Prostate gland (tissue), 2 donors: ENCODE measurements at regions not wholly inside any gene's neighbourhood (a gene's known extent, or its start where the extent isn't known, plus 50 kb on each side); places are given as distances from the start of the nearest gene placed in this dataset.

Experiments used
- POLR2A ChIP-seq: fragments of 450-650 bp; IDR thresholded peaks from one replicate; pipeline ENCODE4 v1.6.1; 2016; ENCODE audit warnings: antibody characterized with exemption, mild to moderate bottlenecking
- POLR2AphosphoS5 ChIP-seq: sonication (generic); formaldehyde crosslinking; IDR thresholded peaks from one replicate; pipeline ENCODE4 v1.6.1; 2017; ENCODE audit warnings: antibody characterized with exemption
- TF ChIP-seq, protein P1 (sequence below), 4 experiments: fragments of 200-600 bp in 2 of 4; fragments of 450-650 bp in 2 of 4; sonication (generic) in 2 of 4; IDR thresholded peaks; 1 replicate in 3 of 4; 2 replicates in 1 of 4; pipeline ENCODE4 v1.5.1; 2016 to 2019; ENCODE audit warnings: antibody characterized with exemption in 4 of 4, mild to moderate bottlenecking in 2 of 4, moderate library complexity in 2 of 4

DNA sequence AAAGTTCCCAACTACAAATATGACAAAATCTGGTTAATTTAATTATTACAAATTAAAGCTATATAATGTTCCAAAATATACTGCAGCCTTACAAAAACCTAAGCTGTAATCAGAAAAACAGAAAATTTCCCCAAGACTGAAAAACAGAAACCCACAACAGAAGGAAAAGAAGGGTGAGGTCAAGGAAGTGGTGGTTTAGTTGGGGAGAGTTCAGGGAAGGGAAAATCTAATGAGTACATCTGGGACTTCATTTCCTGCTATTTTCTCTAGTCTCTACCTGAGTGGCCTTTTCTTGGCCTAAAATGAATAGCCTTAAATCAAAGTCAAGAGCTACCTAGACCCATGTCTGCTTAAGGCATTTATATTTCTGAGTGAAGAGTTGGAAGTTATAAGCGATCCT, 66.2 kb upstream of the BEND6 start:
- TF ChIP-seq, protein P1, sequence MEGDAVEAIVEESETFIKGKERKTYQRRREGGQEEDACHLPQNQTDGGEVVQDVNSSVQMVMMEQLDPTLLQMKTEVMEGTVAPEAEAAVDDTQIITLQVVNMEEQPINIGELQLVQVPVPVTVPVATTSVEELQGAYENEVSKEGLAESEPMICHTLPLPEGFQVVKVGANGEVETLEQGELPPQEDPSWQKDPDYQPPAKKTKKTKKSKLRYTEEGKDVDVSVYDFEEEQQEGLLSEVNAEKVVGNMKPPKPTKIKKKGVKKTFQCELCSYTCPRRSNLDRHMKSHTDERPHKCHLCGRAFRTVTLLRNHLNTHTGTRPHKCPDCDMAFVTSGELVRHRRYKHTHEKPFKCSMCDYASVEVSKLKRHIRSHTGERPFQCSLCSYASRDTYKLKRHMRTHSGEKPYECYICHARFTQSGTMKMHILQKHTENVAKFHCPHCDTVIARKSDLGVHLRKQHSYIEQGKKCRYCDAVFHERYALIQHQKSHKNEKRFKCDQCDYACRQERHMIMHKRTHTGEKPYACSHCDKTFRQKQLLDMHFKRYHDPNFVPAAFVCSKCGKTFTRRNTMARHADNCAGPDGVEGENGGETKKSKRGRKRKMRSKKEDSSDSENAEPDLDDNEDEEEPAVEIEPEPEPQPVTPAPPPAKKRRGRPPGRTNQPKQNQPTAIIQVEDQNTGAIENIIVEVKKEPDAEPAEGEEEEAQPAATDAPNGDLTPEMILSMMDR (IDR thresholded peaks at IDR 0.05), result no peak
- TF ChIP-seq POLR2AphosphoS5 (no peak), POLR2A (no peak)
